Activated T-cell treated with anti-CD3 and anti-CD28 coated beads for 4 hours (primary cell): ENCODE measurements at regions not wholly inside any gene's neighbourhood (a gene's known extent, or its start where the extent isn't known, plus 50 kb on each side); places are given as distances from the start of the nearest gene placed in this dataset.

Source experiments
- DNase-seq: peaks from one replicate; pipeline ENCODE4 v3.0.0-alpha.2; 2020

DNA sequence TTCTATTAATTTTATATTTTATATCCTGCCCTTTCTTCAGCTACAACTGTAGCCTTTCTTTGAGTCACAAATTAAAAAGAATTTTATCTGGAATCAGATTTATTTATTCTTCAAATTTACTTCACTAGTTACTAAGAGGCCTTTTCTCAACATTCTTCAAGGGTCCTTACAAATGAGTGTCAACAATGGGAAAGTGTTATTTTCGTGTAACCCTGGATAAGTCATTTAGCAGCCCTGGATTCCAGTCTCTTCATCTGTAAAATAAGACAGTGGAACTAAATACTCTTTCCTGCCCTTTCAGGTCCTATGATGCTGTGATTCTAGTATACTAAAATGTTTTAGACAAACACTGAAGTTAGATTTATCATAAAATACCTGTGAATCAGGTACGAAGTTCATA is 397.0 kb downstream of the KLF12 start:
- no peak for DNase-seq

DNA sequence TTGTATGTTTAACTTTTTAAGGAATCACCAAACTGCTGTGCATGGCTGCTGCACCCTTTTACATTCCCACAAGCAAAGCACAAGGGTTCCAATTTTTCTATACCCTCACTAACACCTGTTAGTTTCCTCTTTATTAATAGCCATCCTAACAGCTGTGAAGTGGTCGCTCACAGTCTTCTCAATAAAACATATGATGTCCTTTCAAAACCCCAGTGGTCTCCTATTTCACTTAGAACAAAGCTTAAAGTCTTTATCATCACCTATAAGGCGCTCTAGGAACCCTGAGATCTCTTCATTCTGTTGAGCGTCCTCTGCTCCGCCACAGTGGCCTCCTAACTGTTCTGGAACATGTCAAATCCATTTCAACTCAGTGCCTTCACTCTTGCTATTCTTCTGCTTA is 400.5 kb downstream of the KLF12 start:
- DNase-seq, result no peak

DNA sequence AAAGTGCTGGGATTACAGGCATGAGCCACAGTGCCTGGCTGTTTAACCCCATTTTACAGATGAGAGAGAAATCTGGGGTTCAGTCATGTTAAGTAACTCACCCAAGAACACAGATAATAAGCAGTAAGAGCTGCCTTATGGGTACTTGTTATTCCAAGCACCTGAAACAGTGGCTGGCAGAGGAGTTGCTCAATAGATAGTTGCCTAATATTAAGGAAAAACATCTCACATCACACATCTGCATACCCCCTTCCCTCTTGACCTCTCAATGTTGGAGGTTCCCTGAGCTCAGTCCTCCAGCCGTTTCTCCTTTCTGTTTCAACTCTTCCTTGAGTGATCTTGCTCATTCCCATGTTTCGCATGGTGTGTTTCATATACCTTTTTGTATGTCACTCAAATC is 401.9 kb downstream of the KLF12 start:
- DNase-seq, result no peak

DNA sequence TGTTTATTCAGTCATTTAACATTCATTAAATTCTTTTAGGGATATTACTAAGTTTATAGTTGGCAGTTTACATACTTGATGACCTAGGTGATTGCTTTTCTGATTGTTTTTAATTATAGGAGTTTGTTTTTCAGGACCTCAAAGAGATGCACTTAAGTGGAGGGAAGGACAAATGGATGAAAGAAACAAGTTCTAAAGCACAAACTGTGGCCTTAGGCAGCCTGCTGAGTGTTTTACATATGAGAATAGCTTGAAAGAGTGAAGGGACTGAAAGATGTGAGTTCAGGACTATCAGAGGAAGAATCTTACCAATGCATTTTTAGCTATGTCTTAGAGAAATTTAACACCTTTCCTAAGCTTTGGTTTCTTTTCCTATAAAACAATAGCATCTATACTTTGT is 402.6 kb downstream of the KLF12 start:
- DNase-seq, result no peak

DNA sequence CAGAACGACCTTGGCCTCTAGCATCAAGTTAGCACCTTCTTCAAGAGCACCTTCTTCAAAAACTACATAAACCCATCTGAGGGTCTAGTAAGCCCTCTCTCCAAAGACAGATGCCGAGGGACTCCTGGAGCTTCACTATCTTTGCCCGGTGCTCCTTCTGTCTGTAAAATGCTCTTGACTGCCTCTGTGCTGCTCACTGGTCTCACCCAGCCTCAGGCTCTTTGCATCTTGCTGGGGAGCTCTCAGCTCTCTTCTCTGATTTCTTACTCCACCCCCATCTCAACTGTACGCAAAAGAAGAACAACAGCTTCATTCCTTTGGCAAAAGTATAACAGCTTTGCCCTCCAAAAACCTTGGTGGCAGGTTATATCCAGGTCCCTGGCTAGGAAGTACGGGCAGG is 404.2 kb downstream of the KLF12 start:
- no peak for DNase-seq

DNA sequence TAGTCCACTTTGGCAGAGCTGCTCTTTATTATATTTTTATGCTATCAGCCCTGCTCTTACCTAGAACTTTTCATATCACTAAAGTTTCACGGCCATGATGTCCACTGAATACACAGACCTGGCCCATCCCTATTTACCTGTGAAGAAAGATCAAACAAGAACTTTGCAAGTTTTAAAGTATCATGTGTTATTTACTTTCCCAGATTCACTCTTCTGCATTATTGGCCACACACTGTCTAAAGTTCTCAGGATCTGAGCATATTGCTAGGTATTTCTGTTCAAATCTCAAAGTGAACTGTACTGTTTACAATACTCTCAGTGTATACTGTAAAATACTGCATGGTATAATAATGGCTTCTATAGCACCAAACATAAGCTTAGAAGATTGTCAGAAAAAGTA is 405.2 kb downstream of the KLF12 start:
- DNase-seq, result no peak

DNA sequence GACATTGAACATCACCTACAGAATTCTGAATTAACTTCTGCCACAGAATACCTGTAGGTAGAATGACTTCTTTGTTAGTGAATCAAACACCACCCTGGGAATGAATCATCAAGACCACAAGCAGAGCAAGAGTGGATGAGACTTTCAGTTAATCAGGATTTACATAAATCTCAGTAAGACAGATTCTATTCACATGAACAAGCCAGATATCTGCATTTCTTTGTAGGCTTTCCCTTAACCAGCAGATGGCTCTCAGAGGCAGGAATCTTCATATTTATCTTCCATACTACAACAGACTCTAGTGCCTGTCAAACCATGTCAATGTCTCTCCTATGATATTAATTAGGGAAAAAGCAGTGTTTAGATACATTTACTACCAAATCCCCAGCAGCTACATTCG is 412.1 kb downstream of the KLF12 start:
- no peak for DNase-seq

DNA sequence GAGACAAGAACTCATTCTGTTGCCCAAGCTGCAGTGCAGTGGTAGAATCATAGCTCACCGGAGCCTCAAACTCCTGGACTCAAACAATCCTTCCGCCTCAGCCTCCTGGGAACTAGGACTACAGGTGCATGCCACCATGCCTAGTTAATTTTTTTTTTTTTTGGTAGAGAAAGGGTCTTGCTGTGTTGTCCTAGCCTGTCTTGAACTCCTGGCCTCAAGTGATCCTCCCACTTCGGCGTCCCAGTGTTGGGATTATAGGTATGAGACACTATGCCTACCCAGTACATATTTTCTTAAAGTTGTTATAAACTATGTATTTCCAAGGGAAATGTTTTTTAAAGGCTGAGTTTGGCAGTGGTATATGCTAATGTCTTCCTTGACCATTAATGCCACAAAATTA is 412.6 kb downstream of the KLF12 start:
- no peak for DNase-seq

DNA sequence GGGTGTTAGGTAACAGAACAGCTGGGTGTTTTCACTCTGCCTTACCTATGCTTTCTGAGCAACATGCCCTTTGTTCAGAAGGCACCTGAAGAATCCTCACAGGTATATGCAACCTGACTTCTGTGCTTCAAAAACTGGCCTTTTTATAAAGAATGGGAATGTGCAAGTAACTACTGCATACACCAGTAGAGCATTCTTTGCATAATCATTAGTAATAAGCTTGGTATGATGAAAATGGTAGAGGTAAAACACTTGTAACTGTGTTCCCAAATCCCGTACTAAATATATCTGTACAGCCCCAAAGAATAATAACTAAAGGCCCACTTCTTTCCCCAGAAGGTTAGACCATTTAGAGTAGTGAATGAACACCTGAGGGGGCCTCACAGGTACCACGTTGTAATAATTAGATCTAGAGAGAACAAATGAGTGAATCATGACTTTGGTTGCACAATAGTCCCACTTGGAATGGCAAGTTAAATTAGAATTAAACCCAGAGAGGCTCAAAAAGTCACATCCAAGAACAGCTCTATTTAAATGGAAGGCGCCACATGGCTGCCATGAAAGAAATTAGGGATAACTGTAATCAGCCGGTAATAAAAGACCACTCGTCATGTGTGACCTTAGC is 413.9 kb downstream of the KLF12 start:
- DNase-seq, result no peak

DNA sequence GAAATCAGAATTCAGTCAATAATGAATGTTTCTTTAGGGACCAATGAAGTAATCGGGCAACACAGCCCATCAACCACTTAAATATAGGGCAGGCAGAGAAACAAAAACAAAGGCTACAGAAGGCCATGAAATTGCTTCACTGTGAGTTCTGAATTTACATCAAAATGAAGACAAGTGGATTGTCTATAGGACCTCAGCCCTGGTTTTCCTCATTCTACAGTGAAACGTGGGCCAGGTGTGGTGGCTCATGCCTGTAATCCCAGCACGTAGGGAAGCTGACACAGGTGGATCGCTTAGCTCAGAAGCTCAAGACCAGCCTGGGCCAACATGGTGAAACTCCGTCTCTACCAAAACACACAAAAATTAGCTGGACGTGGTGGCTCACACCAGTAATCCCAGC is 416.0 kb downstream of the KLF12 start:
- DNase-seq, result no peak

DNA sequence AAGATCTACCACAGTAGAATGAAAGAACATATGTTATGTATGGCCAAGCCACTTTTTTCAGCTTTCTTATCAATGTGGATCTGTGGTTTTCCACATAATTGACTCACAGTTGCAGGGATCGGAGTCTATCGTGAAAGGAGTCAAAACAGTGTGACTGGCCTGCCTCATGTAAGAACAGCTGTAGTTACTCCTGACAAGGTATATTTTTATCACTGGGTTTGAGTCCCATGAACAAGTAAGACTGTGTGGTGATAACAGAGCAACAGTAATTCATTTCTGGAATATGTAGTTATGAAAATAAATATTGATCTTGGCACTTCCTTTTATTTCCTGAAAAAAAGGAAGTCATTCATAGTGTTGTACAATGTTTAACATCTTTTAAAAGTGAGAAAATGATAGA is 416.6 kb downstream of the KLF12 start:
- no peak for DNase-seq

DNA sequence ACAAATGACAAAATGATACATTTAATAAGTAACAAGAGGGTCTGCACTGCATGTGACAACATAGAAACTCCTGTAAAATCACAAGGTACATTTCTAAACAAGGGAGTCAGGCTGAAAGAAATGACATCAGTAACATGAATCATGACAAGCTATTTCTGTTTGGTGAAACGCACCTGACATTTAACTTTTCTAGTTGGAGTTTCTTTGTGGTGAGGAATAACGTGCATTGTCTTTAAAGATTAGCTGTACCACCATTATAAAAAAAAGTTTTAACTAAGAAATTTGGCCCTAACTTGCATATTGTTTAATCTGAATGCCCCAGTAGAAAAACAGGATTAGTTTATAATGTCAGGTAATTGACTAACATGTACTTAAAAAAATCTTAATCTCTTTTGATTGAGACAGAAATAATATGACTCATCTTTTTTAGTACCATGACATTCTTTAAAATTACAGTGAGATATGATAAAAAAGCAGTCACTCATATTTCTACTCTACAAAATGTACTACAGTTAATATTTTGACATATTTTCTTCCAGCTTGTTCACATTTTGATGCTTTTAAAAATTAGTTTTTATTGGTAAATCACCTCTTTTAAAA is 418.2 kb downstream of the KLF12 start:
- no peak for DNase-seq

DNA sequence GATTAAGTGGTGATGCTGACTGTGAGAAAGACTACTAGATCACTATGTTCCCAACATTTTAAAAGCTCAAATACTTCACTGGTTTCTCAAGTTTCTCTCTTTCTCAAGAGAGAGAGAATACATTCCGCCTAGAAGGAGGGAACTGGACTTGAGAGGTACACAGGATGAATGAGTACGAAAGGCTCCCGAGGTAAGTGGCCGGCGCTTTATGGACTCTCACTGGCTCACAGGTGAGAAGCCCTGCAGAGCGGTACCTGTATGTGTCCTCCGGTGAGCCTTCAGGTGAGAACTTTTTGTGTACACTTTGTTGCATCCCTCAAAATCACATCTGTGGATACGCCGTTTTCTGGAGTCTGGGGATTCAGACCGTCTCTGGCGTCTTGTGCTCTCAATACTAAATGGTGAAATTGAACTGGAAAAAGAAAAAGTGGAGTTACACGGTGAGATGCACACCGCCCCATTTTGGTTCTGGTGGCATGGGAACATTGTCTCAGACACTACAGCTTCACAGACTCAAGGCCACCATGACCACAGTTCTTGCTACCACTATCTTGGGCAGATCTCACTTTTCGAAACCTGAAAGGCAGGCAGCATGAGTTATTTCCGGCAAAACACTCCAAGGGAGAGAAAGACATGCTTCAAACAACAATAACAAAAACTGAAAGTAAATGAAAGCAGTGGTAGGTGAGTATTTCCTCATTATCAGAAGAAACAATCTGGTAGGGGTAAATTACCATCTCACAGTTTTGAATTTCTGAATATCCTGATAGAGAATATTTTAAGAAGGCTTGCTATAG is 418.9 kb downstream of the KLF12 start:
- peak; percentile 47 for DNase-seq

DNA sequence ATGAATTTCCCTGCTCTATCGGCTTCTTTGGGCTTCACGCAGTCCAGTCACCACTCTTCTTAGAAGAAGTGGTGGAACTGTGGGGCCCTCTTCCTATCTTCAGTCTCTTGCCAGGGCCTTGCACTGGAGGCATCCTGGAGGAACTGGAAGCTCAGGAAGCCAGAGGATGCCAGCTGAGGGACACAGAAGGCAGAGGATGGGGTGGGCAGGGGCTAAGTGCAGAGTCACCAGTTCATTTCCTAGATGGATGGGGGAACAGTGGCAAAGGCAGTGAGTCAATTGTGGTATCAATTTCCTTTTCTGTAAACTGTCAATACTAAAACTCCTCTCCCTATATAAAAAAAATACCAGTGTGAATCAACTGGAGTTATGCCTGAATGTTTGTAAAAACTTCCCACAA is 419.7 kb downstream of the KLF12 start:
- no peak for DNase-seq

DNA sequence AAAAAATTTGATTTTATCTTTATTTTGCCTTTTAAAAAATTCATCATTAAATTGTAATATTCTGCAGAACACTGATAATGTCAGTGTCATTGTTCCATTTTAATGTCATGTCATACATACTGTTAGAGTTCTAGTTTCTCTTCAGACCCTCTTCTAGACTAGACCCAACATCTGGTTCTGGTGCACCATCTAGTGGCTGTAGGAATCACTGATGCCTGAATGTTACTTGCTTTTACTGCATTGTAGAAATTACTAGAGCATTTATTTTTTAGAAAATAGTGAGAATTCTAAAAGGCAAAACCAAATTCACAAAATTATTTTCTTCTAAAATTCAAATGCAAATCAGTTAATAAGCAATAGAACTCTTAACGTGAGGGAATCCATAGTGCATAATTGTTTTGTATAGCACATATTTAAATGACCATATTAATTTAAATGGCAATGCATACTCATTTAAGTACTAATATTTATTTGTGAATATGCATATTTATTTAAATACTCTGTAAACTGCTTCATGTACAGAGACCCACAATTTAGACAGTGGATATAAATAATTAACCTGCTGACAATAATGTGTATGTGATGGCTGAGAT is 425.7 kb downstream of the KLF12 start:
- DNase-seq, result peak; percentile 37

DNA sequence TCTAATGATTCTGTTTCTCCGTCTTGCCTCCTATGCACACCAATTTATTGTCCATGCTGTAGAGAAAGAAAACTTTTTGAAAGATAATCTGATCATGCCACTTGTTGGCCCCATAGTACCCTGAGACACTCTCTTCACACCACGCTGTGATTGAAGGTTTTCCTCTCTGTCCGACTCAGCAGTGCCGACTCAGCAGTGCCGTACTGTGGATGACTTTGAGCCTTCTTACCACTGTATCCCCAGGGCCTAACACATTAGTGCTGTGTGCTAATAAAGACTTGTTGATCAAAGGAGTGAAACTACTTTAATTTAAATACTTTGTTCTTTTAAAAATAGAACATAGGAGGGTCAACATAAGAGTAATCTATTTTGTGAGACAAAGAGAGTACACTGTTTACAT is 429.6 kb downstream of the KLF12 start:
- DNase-seq, result no peak

DNA sequence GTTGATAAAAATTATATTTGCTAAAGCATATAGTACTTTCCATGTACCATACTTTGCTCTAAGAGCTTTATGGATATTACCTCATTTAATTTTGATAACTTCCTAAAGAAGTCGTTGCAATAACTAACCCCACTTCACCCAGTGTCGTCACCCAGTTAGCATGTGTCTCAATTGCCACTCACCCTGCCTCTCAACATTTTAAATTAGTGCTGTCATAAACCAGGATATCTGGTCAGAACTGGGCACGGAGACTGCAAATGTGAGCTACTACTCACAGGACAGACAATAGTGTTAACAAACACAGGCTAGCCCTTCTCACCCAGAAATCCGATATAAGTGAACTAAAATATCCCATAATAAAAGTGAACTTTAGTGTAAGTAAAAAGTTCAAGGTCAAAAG is 430.6 kb downstream of the KLF12 start:
- no peak for DNase-seq

DNA sequence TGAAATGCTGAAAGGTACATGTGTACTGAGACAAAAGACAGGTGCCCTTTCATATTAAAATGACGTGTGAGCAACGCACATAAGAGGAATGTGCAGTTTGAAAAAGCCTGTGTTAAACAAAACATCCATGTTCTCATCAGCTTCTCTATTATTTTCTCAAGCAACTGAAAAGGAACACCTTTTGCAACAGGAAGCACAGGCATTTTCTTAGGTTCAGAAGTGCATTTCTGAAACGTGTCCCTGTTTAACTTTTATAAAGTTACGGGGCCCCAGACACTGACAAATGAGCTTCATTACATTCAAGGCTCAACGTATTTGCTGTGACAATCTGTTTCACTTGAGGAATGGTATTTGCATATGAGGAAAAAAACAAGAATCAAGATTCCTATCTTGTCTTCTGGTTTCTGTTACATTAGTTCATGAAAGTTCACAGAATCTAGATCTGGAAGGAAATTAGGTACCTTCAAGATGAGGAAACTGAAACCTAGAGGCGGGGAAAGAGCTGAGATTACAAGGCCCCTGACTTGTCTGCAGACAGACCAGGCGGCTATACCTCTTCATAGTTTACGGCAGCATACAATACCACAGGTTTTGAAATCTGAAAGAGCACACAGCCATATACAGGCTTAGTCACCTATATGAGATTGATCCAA is 431.7 kb downstream of the KLF12 start:
- DNase-seq, result no peak

DNA sequence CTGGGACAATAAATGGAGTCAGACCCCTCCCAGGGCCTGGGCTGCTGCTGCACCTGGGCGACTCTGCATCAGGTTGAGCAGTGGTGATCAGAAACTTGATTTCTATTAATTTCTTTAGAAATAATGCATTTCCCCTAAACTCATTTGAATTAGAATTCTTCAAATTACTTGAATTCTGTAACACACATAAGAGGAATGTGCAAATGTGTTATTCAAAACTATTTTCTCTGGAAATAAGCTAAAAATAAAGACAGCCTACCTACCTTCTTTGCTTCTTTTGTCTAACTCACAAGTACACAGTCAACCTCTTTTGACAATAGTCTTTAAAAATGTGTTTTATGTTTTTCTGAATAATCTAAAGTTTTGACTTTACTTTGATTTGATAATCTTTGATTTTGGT is 433.0 kb downstream of the KLF12 start:
- DNase-seq, result no peak

DNA sequence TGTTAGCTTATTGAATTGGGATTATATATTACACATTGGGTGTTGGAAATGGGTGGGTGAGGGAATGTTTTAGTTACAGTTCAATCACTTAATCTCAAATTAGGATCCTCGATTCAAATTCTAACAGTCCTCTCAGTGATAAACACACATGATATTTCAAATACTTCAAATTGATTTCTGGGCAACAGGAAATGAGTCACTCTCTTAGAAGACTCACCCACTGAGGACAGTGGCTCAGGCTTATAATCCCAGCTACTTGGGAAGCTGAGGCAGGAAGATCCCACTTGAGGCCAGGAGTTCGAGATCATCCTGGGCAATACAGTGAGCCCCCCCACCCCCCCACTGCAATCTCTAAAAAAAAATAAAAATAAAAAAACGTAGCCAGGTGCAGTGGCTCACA is 435.3 kb downstream of the KLF12 start:
- DNase-seq, result no peak

DNA sequence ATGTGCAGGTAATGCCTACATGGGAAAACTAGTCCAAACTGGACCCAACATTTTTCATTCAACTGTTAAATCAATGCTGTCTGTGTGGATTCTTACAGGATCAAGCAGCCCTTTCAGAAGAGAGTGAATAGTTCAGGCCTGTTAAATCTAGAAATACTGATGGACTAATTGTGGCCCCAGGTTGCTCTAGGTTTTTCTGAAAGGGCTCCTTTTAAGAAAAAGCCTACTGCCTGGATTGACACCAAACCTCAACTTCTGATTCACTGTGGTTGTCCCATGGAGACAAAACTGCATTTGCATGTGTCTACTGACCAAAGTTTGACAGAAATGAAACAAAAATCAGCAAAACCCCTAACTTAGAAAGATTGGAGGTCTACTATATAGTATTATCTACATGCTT is 437.0 kb downstream of the KLF12 start:
- DNase-seq, result no peak

DNA sequence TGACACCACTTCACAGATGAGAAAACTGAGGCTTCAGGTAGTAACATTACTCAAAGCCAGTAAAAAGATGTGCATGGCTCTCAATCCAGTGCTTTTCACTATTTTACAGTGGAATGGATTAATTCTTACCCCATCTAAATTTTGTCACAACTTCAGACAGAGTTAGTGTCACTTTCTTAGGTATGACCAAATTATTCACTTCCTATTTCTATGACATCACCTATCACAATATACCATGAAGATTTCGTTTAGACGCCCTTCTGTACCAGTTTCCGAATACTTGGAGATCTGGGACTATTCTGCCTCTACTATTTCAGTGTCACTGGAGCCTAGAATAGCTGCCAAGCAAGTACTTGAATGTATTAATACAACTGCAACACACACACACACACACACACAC is 437.5 kb downstream of the KLF12 start:
- no peak for DNase-seq

DNA sequence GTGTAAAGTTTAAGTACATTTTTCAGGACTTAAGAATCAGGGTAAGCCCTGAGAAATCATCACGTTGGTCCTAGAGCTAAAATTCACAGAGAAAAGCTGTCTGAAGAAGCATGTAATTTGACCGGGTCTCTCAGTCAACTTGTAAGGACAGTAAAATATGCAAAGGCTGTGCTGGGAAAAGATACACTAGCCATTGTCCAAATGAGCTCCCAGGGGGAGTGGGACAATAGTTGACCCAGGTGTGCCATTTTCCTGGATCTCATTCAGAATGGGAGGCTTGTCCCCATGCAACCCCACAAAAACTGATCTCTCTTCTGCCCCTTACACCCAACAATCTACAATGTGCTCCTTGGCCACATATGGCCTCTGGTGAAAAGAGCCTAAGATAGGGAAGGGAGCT is 437.9 kb downstream of the KLF12 start:
- DNase-seq, result no peak

DNA sequence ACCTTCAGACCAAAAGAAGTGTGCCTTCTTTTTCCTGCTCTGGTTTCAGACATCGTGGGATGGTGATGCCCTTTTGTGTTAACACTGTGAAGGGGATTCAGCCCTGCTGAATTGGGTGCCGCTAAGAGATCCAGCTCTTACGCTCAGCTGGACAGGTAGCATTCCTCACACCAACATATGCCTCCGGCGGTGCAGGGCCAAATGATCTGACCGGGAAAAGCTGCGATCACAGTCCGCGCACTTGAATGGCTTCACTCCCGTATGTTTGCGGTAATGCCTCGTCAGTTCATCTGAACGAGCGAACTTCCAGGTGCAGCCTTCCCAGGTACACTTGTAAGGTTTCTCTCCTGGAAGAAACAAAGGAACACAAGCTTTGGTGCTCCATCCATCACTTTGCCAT is 438.9 kb downstream of the KLF12 start:
- no peak for DNase-seq
